ENCODE measurements at regions not wholly inside any gene's neighbourhood (a gene's known extent, or its start where the extent isn't known, plus 50 kb on each side); places are given as distances from the start of the nearest gene placed in this dataset.
"Not testable (repeated sequence)": the region's sequence is repeated elsewhere in the genome, so short reads cannot be mapped to it uniquely, and the experiment has no call there.

DNA sequence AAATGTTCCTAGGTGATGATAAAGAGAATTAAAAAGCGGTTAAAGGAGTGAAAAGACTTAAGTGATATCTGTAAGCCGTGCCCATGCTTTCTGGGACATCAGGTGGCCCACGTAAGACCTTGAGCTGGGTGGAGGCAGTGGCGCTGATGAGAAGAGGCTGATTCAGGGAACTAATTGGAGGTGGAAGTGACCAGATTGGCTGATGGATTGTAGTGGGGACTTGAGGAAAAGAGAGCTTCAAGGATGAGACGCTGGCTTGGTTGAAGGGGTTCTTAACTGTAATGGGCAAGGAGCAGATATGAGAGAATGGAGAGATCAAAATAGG is 69.1 kb upstream of the EP300 start:
- no peak for DNase-seq (ENCODE audit: low read depth)

DNA sequence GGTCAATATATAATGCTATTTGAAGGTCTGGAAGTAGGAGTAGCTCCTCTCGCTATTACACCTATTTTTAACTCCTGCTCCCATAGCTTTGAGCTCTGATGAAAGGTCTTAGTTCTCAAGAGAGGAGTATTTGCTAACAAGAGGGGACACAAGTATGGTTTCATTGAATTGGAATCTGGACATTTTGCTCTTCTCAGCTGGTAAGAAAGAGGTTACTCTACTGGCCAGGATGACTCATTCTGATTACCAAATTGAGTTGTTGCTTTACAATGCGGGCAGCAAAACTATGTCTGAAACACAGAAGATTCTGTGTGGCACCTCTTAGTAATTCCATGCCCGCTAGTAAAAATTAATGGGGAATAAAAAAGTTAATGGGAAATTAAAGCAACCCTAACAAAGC is 63.6 kb upstream of the EP300 start:
- peak; percentile 94 for DNase-seq (ENCODE audit: low read depth)

DNA sequence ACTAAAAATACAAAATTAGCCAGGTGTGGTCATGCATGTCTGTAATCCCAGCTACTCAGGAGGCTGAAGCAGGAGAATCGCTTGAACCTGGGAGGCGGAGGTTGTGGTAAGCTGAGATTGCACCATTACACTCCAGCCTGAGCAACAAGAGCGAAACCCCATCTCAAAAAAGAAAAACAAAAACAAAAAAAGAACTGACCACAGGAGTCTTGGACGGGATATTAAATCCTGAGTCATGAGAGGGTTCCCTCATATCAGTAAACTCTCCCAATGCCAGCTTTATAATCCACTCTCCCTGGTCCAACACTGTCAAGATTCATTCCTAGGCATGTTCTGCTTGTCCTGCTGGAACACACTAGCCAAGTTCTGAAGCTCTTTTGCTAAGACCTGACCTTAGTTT is 61.5 kb upstream of the EP300 start:
- DNase-seq (ENCODE audit: low read depth), result peak; percentile 40

DNA sequence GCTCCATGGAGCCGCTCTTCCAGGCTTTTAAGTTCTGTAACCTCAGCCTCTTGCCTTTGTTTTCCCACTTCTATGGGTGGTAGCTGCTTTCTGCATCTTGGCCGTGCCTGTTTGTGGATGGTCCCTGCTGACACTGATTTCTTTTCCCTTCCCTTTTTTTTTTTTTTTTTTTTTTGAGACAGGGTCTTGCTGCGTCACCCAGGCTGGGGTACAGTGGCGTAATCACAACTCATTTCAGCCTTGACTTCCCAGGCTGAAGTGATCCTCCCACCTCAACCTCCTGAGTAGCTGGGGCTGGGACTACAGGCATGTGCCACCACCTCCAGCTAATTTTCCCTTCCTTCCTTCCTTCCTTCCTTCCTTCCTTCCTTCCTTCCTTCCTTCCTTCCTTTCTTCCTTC is 57.7 kb upstream of the EP300 start:
- DNase-seq (ENCODE audit: low read depth), result no peak

DNA sequence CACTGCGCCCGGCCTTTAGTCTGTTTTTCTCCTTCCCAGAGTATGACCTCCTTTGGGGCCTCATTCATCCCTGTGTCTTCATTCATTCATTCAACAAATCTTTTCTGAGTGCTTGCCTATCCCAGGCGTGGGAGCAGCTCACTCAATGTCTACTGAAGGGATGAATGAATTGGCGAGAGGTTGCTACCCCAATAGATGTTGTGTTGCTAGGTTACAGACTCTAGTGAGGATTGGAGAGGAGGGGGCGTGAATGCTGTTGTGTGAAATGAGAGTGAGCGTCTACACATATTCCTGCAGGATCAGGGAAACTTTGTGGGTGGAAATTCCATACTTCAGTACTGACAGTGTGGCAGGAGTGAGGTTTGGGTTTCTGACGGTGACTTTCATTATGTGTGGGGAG is 55.5 kb upstream of the EP300 start:
- no peak for DNase-seq (ENCODE audit: low read depth)

DNA sequence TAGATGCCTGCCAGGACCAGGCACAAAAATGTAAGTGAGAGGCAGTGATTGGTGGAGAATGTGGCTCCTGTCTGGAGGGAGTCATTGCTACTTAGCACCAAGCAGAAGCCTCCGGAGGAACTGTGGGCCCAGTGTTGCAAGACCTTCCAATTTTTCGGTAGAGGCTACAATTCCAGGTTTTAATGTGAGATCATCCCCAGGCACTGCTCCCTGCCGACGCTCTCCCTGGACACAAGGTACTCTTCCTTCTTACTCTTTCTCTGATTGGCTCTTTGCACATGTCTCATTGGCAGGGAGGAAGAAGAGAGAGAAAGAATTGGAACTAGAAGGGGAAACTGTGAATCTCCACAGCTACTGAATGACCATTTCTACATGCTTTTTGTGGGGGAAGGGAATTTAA is 53.7 kb upstream of the EP300 start:
- no peak for DNase-seq (ENCODE audit: low read depth)

DNA sequence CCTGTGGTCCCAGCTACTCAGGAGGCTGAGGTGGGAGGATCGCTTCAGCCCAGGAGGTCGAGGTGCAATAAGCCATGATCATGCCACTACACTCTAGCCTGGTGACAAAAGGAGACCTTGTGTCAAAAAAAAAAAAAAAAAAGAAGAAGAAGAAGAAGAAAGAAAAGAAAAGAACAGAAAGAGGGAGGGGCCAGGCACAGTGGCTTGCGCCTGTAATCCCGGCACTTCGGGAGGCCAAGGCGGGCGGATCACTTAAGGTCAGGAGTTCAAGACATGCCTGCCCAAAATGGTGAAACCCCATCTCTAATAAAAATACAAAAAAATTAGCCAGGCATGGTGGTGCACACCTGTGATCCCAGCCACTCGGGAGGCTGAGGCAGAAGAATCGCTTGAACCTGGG is 52.8 kb upstream of the EP300 start:
- DNase-seq (ENCODE audit: low read depth), result not testable (repeated sequence)

DNA sequence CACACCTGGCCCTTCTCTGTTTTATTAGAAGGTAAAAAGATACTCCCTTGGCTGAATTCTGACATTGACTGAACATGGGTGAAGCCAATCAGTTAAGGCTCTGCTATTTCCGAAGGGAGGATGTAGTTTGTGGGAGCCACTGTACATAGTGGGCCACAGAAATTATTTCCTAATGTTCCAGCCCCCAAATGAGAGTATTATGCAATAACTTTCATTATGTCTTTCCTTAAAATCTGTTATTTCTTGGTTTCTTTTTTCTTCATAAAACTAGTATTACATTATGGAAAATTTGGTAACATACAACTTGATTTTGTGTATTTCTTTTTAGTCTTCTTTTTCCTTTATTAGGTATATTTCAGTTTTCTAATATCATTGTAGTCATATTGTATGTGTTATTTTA is 51.9 kb upstream of the EP300 start:
- DNase-seq (ENCODE audit: low read depth), result no peak

DNA sequence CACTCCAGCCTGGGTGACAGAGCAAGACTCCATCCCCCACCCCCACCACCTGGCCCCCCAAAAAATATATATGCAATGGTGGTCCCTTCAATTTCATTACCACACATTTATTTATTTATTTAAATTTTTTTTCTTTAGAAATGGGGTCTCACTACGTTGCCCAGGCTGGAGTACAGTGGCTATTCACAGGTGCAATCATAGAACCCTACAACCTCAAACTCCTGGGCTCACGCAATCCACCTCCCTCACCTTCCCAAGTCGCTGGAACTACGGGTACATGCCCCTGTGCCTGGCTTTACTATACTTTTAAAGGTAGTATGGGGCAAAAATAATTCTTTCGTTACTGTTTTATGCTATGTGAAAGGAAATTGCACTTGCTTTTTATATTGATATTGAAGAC is 50.9 kb upstream of the EP300 start:
- DNase-seq (ENCODE audit: low read depth), result no peak

All from ELR (cell line).